ENCODE measurements at regions not wholly inside any gene's neighbourhood (a gene's known extent, or its start where the extent isn't known, plus 50 kb on each side); places are given as distances from the start of the nearest gene placed in this dataset.

GRCh38 chr5:44932922-44933585 is 124.3 kb downstream of the MRPS30 start:
- no peak for DNase-seq (ENCODE audit: low read depth, low spot score)
- POLR2A ChIA-PET = interaction anchor here (0.6 kb wide), 1 partner anchor 86 kb away, joined by 3 read pairs; no protein-coding TSS in a partner anchor
- Histone ChIP-seq H3K9ac (replicated peaks; ENCODE audit: extremely low read depth, insufficient read depth, low read length) (no peak overlapping the region), H3K4me1 (ENCODE audit: control insufficient read depth, extremely low read depth, insufficient read depth, low read length) (no peaks in the 10 kb centered on the region), H3K4me2 (ENCODE audit: insufficient read depth, low read length) (no peak overlapping the region), H4K20me1 (replicated peaks; ENCODE audit: control insufficient read depth, extremely low read depth, insufficient read depth, low read length) (no peaks in the 10 kb centered on the region), H3K36me3 (ENCODE audit: control insufficient read depth in 2 of 2, extremely low read depth in 1 of 2, insufficient read depth in 2 of 2, low read length in 2 of 2) (no peaks in the 10 kb centered on the region), H3K27me3 (ENCODE audit: control insufficient read depth in 2 of 2, insufficient read depth in 2 of 2, low read length in 2 of 2) (no peaks in the 10 kb centered on the region), H3K9me3 (replicated peaks; ENCODE audit: control insufficient read depth, insufficient read depth, low read length) (no peaks in the 10 kb centered on the region), H3K79me2 (ENCODE audit: control insufficient read depth, insufficient read depth, low read length) (no peaks in the 10 kb centered on the region), H3K4me3 (replicated peaks in 1 of 3; ENCODE audit: insufficient read depth in 1 of 3, low read depth in 1 of 3, low read length in 3 of 3) (no peak overlapping the region), H3K27ac (ENCODE audit: insufficient read depth, low read depth, low read length) (no peak overlapping the region), H2AFZ (ENCODE audit: low read depth, low read length) (no peak overlapping the region), H3K9me1 (replicated peaks; ENCODE audit: control insufficient read depth, extremely low read depth, insufficient read depth, low read length) (no peaks in the 10 kb centered on the region)
- intact Hi-C loops (cut with micrococcal nuclease) (no loop called here), dilution Hi-C loops (cut with MboI; ENCODE audit: extremely low pct_ligation_motif_present, low sequenced_read_pairs) (no loop called here)
- FAIRE-seq = no peak
- CTCF ChIA-PET = no interaction called here
- TF ChIP-seq POLR2AphosphoS5 (IDR thresholded peaks at IDR 0.05; ENCODE audit: insufficient read depth, low read depth, low read length) (no peak), FOS (IDR thresholded peaks at IDR 0.05; ENCODE audit: borderline replicate concordance, insufficient read depth, low read length) (no peak), MAX (IDR thresholded peaks at IDR 0.05; ENCODE audit: insufficient read depth, insufficient read length) (no peak), JUN (IDR thresholded peaks at IDR 0.05; ENCODE audit: borderline replicate concordance, insufficient read depth, insufficient read length, low read depth) (no peak), MYC (IDR thresholded peaks at IDR 0.05; ENCODE audit: low read depth, low read length) (no peak), CTCF (IDR thresholded peaks at IDR 0.05; ENCODE audit: extremely low read depth in 1 of 2, insufficient read depth in 1 of 2, low read depth in 1 of 2, low read length in 2 of 2) (no peak)
- no TSS peak for BruUV-seq (replicated peaks)
